Osteocyte (in vitro differentiated cells): ENCODE measurements at regions not wholly inside any gene's neighbourhood (a gene's known extent, or its start where the extent isn't known, plus 50 kb on each side); places are given as distances from the start of the nearest gene placed in this dataset.

Experiments
- DNase-seq: peaks from one replicate; pipeline ENCODE4 v3.0.0; 2021; ENCODE audit warnings: mixed read lengths; ENCODE audit not compliant: unreplicated experiment; ENCODE audit errors: extremely low spot score
- H3K27ac Mint-ChIP-seq: one replicate; pipeline ENCODE4 v1.8.0; 2021; ENCODE audit warnings: mild to moderate bottlenecking, mixed read lengths; ENCODE audit not compliant: unreplicated experiment
- H3K27me3 Mint-ChIP-seq: one replicate; pipeline ENCODE4 v1.8.0; 2021; ENCODE audit warnings: mixed read lengths; ENCODE audit not compliant: unreplicated experiment
- H3K36me3 Mint-ChIP-seq: one replicate; pipeline ENCODE4 v1.8.0; 2021; ENCODE audit warnings: mixed read lengths; ENCODE audit not compliant: unreplicated experiment
- H3K4me1 Mint-ChIP-seq: one replicate; pipeline ENCODE4 v1.8.0; 2021; ENCODE audit warnings: mixed read lengths; ENCODE audit not compliant: unreplicated experiment
- H3K4me3 Mint-ChIP-seq: one replicate; pipeline ENCODE4 v1.8.0; 2021; ENCODE audit warnings: mild to moderate bottlenecking, moderate library complexity, mixed read lengths; ENCODE audit not compliant: unreplicated experiment
- H3K9me3 Mint-ChIP-seq: one replicate; pipeline ENCODE4 v1.8.0; 2021; ENCODE audit warnings: mixed read lengths; ENCODE audit not compliant: unreplicated experiment
- TF ChIP-seq, protein P1 (sequence below): fragments of 200-600 bp; sonication (generic); IDR thresholded peaks from 2 replicates; pipeline ENCODE4 v1.5.0; 2021; ENCODE audit warnings: antibody characterized with exemption, mild to moderate bottlenecking, moderate library complexity

- no peak overlapping the region for H3K4me3 Mint-ChIP-seq
- no peak overlapping the region for H3K27ac Mint-ChIP-seq
- no peak for DNase-seq
- H3K4me1 Mint-ChIP-seq, result peaks cover 51% of the 10 kb centered on the region
- H3K27me3 Mint-ChIP-seq, result no peaks in the 10 kb centered on the region
- TF ChIP-seq, protein P1, sequence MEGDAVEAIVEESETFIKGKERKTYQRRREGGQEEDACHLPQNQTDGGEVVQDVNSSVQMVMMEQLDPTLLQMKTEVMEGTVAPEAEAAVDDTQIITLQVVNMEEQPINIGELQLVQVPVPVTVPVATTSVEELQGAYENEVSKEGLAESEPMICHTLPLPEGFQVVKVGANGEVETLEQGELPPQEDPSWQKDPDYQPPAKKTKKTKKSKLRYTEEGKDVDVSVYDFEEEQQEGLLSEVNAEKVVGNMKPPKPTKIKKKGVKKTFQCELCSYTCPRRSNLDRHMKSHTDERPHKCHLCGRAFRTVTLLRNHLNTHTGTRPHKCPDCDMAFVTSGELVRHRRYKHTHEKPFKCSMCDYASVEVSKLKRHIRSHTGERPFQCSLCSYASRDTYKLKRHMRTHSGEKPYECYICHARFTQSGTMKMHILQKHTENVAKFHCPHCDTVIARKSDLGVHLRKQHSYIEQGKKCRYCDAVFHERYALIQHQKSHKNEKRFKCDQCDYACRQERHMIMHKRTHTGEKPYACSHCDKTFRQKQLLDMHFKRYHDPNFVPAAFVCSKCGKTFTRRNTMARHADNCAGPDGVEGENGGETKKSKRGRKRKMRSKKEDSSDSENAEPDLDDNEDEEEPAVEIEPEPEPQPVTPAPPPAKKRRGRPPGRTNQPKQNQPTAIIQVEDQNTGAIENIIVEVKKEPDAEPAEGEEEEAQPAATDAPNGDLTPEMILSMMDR, result no peak
- peaks cover 3% of the 10 kb centered on the region for H3K9me3 Mint-ChIP-seq
- H3K36me3 Mint-ChIP-seq, result no peaks in the 10 kb centered on the region
These were observed 187.8 kb upstream of the JAG1 start for GRCh38 chr20:10861619-10862018.

GRCh38 chr20:10863337-10864060 lies 189.7 kb upstream of the JAG1 start:
- H3K9me3 Mint-ChIP-seq, result peaks cover 3% of the 10 kb centered on the region
- DNase-seq, result no peak
- H3K27ac Mint-ChIP-seq, result peak overlapping the region; percentile 29
- TF ChIP-seq, protein P1, result no peak
- H3K36me3 Mint-ChIP-seq, result no peaks in the 10 kb centered on the region
- H3K4me1 Mint-ChIP-seq, result peaks cover 40% of the 10 kb centered on the region
- H3K27me3 Mint-ChIP-seq, result no peaks in the 10 kb centered on the region
- H3K4me3 Mint-ChIP-seq, result no peak overlapping the region

GRCh38 chr20:10864076-10864672 lies 190.4 kb upstream of the JAG1 start:
- Mint-ChIP-seq H3K27ac (peak overlapping the region; percentile 29), H3K4me3 (no peak overlapping the region), H3K27me3 (no peaks in the 10 kb centered on the region), H3K4me1 (peaks cover 40% of the 10 kb centered on the region), H3K36me3 (no peaks in the 10 kb centered on the region), H3K9me3 (peaks cover 3% of the 10 kb centered on the region)
- TF ChIP-seq, protein P1, result no peak
- DNase-seq, result no peak

DNA sequence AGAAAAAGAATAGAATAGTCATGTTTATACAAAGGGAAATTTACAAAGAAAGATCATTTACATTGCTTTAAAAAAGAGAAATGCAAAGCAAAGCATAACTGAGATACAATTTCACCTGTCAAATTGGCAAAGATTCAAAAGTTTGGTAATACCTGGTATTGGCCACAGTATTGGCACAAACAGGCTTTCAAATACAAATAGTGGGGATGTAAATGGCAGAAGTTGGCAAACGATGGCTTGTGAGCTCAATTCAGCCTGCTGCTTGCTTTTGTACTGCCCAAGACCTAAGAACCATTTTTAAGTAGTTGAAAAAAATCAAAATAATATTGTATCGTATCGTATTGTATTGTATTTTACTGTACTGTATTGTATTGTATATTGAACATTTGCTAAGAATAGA lies 194.5 kb upstream of the JAG1 start:
- TF ChIP-seq, protein P1, result no peak
- Mint-ChIP-seq H3K36me3 (no peaks in the 10 kb centered on the region), H3K4me1 (peaks cover 17% of the 10 kb centered on the region), H3K9me3 (peaks cover 3% of the 10 kb centered on the region), H3K27ac (no peak overlapping the region), H3K27me3 (no peaks in the 10 kb centered on the region), H3K4me3 (no peak overlapping the region)
- no peak for DNase-seq

DNA sequence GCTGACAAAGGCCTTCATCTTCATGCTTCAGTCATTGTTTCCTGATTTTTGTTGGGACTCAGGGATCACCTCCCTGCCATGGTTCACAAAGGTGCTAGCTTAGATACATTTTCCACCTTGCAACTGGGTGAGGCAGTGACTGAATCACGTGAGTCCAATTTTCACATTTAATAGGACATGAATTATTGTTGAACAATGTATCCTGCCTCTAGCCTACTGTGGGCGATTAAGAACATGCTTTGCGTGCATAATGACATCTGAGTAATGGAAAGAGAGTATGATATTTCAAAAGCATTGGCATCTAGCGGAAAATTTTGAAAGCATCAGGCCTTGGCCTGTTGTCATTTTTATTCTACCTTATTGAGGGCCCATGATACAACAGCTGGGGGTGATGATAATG lies 199.2 kb upstream of the JAG1 start:
- H3K9me3 Mint-ChIP-seq, result no peaks in the 10 kb centered on the region
- TF ChIP-seq, protein P1, result no peak
- H3K4me3 Mint-ChIP-seq, result no peak overlapping the region
- H3K27ac Mint-ChIP-seq, result no peak overlapping the region
- no peaks in the 10 kb centered on the region for H3K27me3 Mint-ChIP-seq
- H3K36me3 Mint-ChIP-seq, result no peaks in the 10 kb centered on the region
- H3K4me1 Mint-ChIP-seq, result peaks cover 8% of the 10 kb centered on the region
- no peak for DNase-seq
